Urothelium cell line (cell line): ENCODE measurements at regions not wholly inside any gene's neighbourhood (a gene's known extent, or its start where the extent isn't known, plus 50 kb on each side); places are given as distances from the start of the nearest gene placed in this dataset.

Experiments
- DNase-seq: peaks from one replicate; pipeline ENCODE4 v3.0.0; 2011; ENCODE audit warnings: low spot score, mixed read lengths
- FAIRE-seq: peaks from 2 replicates; lab custom pipeline; 2011; peaks lifted over from hg19 to GRCh38; lab: Jason Lieb, UNC

DNA sequence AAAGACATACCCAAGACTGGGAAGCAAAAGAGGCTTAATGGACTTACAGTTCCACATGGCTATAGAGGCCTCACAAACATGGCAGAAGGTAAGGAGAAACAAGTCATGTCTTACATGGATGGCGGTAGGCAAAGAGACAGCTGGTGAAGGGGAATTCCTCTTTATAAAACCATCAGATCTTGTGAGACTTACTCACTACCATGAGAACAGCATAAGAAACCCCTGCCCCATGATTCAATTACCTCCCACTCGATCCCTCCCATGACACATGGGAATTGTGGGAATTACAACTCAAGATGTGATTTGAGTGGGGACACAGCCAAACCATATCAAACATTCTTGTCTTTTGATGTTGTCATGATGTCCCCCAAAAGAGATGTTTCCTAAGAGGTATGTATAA is 103.3 kb downstream of the DUSP10 start:
- DNase-seq (no peak), FAIRE-seq (no peak)

GRCh38 chr1:221641811-221642210 is 100.1 kb downstream of the DUSP10 start:
- no peak for FAIRE-seq
- no peak for DNase-seq

GRCh38 chr1:221643404-221644144 is 98.3 kb downstream of the DUSP10 start:
- FAIRE-seq: no peak

DNA sequence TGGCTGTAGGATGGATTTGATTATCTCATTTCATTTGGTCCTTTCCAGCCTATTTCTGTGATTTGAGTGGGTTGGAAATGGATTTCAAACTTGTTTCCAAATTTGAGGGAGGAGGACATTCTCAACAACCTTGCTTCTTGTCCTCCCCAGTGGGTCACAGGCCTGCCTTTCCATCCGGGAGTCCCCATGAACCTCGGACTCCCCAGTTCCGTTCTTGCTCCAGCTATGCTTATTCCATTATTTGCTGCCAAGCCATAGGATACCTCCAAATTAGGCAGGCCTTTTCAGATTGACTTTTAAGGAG is 97.8 kb downstream of the DUSP10 start:
- no peak for FAIRE-seq

More at GRCh38 chr1:221643404-221644144, 98.3 kb downstream of the DUSP10 start:
- DNase-seq: no peak

DNA sequence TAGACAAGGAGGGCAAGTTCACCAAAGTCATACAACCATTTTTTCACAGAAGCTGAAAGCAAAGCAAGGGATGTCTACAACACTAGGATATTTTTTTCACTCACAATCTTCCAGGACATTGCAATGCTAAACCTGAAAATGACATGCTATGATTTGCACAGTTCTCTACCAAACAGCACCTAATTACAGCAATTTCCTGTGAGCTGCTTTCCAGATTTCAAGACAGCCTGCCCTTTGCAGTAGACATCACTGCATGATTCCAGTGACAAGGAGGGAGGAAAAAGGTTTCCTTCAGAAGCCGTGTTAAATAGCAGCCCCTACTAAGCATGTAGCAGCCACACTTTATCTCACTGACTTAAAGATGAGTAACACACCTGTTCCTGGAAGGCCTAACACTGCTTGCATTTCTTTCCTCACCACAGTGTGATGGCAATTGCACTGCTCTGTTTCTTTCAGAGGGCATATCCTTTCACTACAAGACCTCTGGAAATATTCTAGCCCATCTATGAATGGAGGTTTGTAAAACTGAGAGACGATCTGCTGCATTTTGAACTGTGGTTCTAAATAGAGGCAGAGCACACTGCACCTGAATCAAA is 97.1 kb downstream of the DUSP10 start:
- DNase-seq (no peak), FAIRE-seq (no peak)

More for the DNA sequence above, 97.8 kb downstream of the DUSP10 start:
- no peak for DNase-seq

- DNase-seq (no peak), FAIRE-seq (no peak)
These were observed 93.7 kb downstream of the DUSP10 start for GRCh38 chr1:221648201-221648600.
